GM21723 (cell line): ENCODE measurements at regions not wholly inside any gene's neighbourhood (a gene's known extent, or its start where the extent isn't known, plus 50 kb on each side); places are given as distances from the start of the nearest gene placed in this dataset.

Experiments
- ATAC-seq: cut with Tn5 transposase; IDR thresholded peaks from one replicate; pipeline ENCODE4 v1.9.1; 2021; ENCODE audit warnings: mild to moderate bottlenecking, moderate library complexity; ENCODE audit not compliant: unreplicated experiment

- ATAC-seq, result no peak
These were observed 98.8 kb upstream of the KLHL29 start for GRCh38 chr2:23286031-23286757.

DNA sequence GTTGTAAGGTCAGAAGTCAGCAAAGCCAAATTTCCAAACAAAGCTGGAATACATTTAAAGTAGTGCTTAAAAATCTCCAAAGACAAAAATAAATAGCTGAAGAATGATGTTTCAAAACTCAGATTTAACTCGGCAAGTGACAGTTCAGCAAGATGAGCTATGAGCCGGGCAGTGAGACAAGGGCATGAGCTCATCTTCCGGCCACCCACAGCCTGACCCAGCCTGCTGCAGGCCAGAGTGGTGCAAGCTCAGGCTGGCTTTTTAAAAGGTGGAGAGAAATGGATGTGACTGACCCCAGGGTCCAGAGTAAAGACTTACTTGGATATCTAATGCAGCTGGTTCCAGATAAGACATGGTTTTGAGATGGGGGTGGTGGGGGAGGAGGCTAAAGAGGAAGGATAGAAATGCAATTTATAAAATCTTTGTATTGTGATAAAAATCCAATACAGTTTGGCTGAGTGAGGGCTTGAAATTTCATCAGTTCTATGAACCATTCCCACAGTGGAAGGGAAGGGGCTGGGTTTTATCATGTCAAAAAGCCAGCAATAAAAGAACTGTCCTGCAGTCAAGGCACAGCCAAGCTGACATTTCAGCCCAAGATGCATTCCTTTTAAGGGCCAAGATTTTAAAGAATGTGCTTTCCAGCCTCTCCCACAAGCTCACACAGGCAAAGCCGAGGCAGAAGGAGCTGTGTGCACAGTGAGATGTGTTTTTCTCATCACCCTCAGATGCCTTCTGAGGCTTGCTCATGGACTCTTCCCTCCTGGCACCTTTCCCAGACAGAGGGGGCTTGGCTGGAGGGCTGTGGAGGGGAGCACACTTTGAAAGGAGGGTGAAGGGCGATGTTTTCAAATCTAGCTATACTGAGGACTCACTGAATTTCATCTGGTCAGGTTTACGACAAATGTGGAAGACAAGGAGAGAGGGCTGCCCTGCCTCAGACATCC is 97.9 kb upstream of the KLHL29 start:
- ATAC-seq, result no peak

DNA sequence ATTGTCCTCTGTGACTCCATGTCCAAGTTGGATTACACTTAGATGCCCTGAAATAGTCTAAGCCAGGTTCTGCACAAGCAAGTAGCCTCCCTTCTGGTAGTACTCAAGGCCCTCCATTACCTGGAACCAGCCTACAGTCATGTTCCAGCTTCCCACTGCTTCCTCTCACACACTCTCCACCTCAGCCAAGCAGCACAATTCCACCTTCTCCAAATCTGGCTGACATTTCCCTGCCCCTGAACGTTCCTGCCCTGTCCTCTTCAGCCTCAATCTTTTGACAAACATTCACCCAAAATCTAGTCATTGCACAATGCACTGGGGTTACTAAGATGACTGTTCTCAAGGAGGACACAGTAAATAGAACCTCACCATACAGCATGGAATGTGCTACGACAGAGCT is 95.3 kb upstream of the KLHL29 start:
- ATAC-seq, result no peak

- ATAC-seq, result no peak
These were observed 93.7 kb upstream of the KLHL29 start for GRCh38 chr2:23291239-23291638.

GRCh38 chr2:23292024-23292423 is 93.0 kb upstream of the KLHL29 start:
- ATAC-seq, result no peak

GRCh38 chr2:23293063-23293462 is 91.9 kb upstream of the KLHL29 start:
- ATAC-seq, result no peak

- no peak for ATAC-seq
These were observed 91.2 kb upstream of the KLHL29 start for GRCh38 chr2:23293731-23294130.

DNA sequence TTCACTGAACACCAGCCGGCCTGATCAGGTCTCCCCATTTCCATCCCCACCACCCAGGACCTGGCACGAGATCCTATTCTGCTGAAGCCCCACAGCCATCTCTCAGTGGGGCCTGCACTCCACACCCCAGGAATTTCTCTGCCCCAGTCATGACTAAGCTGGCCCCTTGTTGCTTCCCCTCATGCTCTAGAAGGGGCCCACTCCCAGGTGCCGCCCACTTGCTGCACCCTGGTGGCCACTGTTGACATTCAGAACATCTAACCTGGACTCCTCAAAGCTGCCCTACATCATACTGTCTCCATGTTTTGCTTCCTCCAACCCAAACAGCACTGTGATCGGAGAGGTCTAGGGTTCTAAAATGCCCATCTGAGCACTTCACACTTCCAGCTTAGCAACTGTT is 90.7 kb upstream of the KLHL29 start:
- no peak for ATAC-seq

GRCh38 chr2:23296691-23297090 is 88.3 kb upstream of the KLHL29 start:
- no peak for ATAC-seq

GRCh38 chr2:23297112-23297511 is 87.9 kb upstream of the KLHL29 start:
- no peak for ATAC-seq

- no peak for ATAC-seq
These were observed 86.4 kb upstream of the KLHL29 start for GRCh38 chr2:23298551-23298950.

- no peak for ATAC-seq
These were observed 85.3 kb upstream of the KLHL29 start for GRCh38 chr2:23299476-23300195.

- no peak for ATAC-seq
These were observed 83.8 kb upstream of the KLHL29 start for GRCh38 chr2:23301136-23301535.

DNA sequence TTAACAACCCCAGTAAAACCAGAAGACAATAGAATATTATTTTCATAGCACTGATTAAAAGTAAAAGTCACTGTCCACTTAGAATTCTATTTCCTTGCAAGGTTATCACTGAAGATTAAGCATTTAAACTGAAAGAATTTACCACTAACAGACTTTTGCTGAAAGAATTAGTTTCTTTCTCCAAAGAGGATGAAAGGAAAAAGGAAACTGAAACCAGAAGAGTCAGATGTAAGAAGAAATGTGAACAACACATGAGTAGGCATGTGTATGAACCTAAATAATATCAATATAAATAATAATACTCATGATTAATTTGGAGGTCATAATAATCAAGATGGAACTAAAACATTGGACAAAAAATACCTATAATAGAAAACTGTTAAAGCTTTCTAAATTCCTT is 82.4 kb upstream of the KLHL29 start:
- no peak for ATAC-seq

GRCh38 chr2:23306401-23306800 is 78.6 kb upstream of the KLHL29 start:
- ATAC-seq, result no peak

- ATAC-seq, result no peak
These were observed 73.8 kb upstream of the KLHL29 start for GRCh38 chr2:23311186-23311585.

GRCh38 chr2:23312996-23313606 is 71.9 kb upstream of the KLHL29 start:
- peak; percentile 85 for ATAC-seq

DNA sequence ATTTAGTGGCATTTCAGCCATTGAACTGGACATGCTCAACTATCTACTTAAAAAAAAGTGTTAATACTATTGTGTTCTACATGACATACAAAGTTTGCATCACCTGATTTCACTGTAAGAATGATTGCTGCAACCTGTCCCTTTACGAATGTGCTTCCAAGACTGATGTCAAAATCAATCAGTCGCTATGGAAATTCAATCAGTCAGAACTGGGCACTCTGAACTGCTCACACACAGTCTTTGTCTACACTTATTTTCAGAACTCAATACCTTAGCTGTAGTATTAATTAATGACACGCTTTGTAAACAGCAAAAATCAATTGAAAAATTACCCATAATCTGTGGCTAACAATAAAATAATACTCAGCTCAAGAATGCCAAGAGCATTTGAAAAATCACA is 70.3 kb upstream of the KLHL29 start:
- ATAC-seq, result no peak

DNA sequence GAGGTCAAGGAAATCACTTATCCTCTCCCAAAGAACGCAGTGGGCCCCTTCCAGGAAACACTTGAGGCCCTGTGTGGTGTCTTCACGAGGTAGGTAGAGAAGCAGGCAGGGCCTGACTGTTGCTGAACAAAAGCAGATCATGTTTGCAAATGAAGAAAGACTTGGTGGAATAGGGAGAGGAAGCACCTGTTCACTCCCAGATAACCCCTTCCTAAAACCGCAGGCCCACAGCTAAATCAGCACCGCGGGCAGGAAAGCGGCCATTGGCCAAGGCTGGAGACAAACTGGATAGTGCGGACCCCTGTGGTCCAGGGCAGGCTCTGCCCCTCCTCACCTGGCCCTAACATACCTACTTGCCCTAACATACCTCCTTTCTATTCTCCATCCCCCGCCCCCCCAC is 64.9 kb upstream of the KLHL29 start:
- ATAC-seq, result no peak

DNA sequence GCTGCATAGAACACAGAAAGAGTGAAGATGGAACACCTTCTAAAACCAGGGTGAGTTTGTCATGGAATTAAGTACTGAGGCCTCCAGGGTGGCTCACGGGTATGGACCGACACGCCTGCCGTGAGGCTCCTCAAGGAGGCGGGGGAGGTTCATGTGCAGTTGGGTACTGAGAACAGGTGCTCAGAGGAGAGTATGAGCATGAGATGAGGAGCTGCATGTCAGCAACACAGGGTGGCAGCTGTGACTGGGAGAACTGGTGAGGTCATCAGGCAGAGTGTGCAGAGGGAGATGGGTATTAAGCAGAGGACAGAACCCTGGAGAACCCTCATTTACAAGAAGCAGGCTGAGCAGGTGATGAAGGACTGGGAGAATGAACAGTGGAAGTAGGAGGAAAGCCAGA is 63.2 kb upstream of the KLHL29 start:
- ATAC-seq, result no peak

- ATAC-seq, result no peak
These were observed 62.3 kb upstream of the KLHL29 start for GRCh38 chr2:23322567-23323197.
